ENCODE measurements at regions not wholly inside any gene's neighbourhood (a gene's known extent, or its start where the extent isn't known, plus 50 kb on each side); places are given as distances from the start of the nearest gene placed in this dataset.

DNA sequence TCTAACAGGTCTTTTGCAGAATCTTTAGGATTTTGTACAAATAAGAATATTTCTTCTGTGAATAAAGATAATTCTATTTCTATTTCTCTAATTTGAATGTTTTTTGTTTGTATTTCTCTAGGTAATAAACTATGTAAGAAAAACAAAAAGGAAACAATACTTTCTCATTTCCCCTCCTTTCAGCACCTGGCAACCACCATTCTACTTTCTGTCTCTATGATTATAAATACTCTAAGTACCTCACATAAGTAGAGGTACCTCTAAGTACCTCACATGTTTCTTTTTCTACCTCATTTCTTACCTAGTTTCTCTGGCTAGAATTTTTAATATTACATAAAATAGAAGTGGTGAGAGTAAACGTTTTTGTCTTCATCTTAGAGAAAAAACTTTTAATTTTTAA is 550.0 kb downstream of the EPHA5 start:
- no peak for DNase-seq (ENCODE audit: low spot score)

DNA sequence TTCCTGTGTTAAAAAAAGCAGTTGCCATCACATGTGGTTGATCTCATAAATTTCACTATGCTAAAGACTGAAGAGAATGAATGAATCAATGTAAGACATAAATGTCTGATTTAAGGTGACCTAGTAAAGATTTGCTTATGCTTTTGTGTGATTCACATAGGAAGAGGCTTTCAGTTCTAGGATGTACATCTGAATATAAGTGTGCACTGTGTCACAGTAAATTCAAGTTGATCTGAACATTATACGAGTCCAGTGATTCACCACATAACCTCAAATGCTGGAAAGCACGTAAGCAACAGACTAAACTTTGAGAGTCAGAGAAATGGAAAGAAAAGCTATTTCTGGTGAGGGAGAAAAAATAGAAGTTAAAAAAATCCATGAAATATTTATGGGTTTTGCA is 567.9 kb downstream of the EPHA5 start:
- DNase-seq (ENCODE audit: low spot score): no peak

DNA sequence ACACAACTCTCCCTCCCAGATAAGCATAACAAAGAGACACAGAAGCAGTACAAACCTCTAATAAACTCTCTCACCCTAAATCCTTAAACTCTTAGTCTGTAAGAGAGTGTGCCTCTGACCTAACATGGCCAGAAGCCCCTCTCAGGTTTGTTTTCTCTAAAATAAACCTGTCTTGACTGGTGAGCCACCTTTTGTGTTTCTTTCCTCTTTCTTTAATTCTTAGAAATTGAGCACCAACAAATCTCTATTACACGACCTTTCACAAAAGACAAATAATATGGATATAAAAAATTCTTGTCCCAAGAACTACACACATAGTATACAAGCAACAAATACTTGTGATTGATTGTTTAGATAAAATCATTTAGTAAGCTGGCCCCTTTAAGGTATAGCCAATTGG is 573.7 kb downstream of the EPHA5 start:
- DNase-seq (ENCODE audit: low spot score): no peak

DNA sequence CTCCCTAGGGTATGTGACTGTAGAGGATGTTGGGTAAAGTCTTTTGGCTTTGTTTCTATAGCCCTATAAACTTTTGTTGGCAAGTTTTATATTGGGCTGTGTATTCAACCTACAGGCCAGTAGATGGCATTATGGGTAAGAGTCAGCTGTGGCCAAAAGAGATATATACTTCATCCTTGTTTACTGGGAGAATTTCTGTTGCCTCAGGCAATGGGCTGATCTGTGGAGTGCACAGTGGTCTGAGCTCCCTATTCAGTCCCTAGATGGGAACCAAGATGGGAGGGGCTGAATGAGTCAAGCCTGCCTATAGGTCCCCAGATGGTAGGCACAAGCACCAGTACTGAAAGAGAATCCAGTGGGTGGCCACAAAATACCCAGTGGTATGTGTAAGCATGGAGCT is 580.6 kb downstream of the EPHA5 start:
- DNase-seq (ENCODE audit: low spot score): peak; percentile 40

DNA sequence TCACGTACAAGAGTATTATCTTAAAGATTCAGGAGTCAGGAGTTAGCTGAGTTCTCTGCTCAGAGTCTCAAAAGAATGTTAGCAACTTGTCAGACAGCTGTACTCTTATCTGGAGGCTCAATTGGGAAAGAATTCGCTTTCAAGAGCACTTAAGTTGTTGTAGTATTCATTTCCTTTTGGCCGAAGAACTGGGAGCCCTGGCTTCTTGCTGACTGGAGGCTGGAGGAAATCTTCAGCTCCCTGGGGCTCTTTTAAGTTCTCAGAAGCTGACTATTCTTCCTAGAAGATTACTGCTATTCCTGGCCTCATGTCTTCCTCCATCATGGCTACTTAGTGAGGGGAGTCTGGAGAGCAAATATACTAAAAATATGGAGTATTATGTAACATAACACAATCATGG is 587.2 kb downstream of the EPHA5 start:
- DNase-seq (ENCODE audit: low spot score): no peak

DNA sequence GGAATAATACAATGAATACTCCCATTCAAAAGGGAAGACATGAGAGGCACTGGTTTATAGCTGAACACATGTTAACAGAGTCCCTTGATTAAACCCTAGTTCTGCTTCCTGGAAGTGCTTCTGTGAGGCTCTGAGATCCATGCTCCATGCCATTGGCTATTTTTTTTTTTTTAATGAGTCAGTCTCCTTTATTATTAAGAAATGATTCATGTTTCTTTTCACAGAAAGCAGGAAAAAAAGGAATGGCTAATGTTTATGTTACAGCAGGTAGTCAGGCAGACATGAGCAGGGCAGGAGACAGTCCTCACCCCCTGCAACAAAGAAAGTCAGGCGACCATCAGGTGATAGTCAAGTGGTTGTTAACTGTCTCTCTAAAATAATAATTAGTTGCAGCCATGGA is 598.7 kb downstream of the EPHA5 start:
- peak; percentile 46 for DNase-seq (ENCODE audit: low spot score)

DNA sequence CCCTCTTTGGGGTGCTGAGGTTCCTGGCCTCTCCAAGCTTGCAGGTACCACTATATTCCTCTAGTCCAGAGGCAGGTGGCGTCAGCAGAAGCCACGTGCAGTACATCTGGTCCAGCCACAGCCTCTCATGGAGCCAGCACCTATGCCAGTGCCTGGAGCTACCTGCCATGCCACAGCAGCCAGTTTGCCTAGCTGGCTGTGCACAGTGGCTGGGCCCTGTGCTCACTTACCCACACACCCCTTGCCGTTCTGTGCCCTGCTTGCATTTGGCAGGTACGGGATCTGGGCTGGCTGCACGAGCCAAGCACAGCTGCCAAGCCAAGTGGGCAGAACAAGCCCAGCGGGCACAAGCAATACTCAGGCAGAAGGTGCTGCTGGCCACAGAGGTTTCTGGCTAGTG is 601.1 kb downstream of the EPHA5 start:
- DNase-seq (ENCODE audit: low spot score): no peak

- DNase-seq (ENCODE audit: low spot score): no peak
Measured at GRCh38 chr4:65066106-65066505, 604.2 kb downstream of the EPHA5 start.

DNA sequence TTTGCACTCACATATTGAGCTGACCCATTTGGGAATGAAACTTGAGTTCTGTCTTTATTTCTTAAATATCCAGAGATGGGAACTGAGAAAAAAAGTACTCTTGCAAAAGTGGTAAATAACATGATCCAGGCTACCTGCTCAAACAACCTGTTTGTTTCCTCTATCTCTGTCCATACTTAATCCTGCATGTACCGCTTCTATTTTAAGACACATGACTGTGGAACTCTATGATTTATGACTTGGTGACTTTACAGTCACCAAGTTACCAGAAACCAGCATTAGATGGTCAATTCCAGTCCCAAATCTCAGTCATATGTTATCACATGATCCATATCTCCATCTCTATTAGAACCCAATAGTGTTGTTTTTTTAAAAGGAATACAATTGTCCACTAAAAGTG is 606.7 kb downstream of the EPHA5 start:
- DNase-seq (ENCODE audit: low spot score): no peak

GRCh38 chr4:65050786-65051185 is 619.5 kb downstream of the EPHA5 start:
- no peak for DNase-seq (ENCODE audit: low spot score)

- no peak for DNase-seq (ENCODE audit: low spot score)
Measured at GRCh38 chr4:65046192-65047133, 623.8 kb downstream of the EPHA5 start.

DNA sequence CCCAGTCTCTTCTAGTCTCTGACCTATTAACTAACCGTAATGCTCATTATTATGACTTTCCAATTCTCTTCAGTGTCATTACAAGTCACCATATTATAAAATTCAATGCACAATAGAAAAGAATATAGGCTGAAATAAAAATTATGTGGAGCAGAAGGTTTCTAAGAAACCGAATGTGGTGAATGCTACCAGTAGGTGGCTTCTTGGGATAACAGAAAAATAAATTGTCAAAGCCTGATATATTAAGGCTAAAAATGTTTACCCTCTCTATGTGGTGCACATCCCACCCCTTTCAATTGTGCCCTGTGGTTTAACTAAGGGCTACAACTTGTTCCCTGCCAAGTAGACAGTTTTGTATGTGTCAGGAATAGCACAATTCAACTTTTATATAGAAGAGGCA is 624.6 kb upstream of the TECRL start:
- DNase-seq (ENCODE audit: low spot score): peak; percentile 17

DNA sequence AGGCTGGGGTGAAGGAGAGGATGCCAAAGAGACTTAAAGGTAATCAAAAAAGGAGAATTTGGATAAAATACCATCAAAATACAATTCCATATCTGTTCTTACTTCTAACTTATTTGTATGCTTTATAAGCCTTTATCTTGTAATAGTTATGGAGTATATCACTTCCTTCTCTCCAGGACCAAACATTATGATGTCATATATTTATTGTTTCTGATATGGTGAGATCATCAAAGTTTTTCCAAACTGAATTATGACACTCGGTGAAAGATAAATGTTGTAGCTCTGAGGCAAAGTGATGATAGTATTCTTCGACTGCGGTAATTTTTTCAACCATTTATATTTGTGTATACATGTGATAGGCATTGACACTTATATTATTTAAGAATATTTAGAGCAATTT is 619.3 kb upstream of the TECRL start:
- no peak for DNase-seq (ENCODE audit: low spot score)

- no peak for DNase-seq (ENCODE audit: low spot score)
Measured at GRCh38 chr4:65023883-65024670, 614.8 kb upstream of the TECRL start.

DNA sequence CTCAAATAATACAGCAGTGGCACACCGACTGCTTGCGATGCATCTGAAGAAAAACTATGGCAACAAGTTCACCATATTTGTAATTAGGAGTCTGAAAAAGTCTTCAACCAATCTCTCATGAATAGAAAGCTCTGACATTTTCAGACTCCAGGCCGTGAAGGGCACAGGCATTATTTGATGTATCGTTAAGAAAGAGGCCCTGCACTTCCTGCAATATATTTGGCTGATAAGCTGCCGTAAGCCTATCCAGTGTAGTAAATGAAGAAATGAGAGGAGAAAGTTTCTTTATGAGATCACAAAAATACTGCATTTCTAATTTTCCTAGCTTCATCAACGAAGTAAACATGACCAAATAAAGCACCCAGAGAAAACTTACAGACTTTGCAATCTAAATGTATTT is 613.8 kb upstream of the TECRL start:
- no peak for DNase-seq (ENCODE audit: low spot score)

DNA sequence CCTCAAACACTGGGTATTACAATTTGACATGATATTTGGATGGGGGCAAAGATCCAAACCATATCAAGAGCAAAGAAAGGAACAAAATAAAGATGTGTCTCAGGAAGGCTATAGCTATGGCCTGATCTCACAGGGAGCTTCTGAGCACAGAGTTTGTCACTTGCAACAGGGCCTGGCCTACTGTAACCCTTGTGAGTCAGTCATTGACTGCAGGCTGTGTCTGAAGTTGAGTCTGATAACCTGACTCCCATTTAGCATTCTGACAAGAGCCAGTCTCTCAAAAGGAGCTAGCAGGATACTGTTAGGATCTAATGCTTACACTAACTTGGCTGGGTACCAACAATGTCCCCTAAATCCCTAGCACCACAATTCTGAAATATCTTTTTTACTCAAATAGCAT is 612.5 kb upstream of the TECRL start:
- peak; percentile 43 for DNase-seq (ENCODE audit: low spot score)

- no peak for DNase-seq (ENCODE audit: low spot score)
Measured at GRCh38 chr4:65021149-65021548, 611.9 kb upstream of the TECRL start.

- DNase-seq (ENCODE audit: low spot score): no peak
Measured at GRCh38 chr4:65019775-65020174, 610.5 kb upstream of the TECRL start.

GRCh38 chr4:65018313-65018712 is 609.1 kb upstream of the TECRL start:
- no peak for DNase-seq (ENCODE audit: low spot score)

DNA sequence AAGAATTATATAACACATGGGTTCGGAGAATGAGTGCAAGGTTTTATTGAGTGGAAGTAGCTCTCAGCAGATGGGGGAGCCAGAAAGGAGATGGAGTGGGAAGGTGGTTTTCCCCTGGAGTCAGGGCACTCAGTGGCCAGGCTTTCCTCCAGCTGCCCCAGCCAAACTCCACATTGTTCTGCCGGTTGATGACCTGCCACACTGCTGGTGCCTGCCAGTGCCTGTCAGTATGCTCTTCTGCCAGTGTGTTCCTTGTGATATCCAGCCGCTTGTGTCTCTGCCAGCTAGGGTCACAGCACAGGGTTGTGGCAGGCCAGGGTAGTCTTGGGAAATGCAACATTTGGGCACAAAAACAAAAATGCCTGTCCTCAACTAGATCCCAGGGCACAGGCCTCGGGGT is 604.8 kb upstream of the TECRL start:
- DNase-seq (ENCODE audit: low spot score): no peak

- peak; percentile 77 for DNase-seq (ENCODE audit: low spot score)
Measured at GRCh38 chr4:65007841-65008439, 598.7 kb upstream of the TECRL start.

- no peak for DNase-seq (ENCODE audit: low spot score)
Measured at GRCh38 chr4:64975177-64975576, 565.9 kb upstream of the TECRL start.

- DNase-seq (ENCODE audit: low spot score): no peak
Measured at GRCh38 chr4:64969081-64969480, 559.8 kb upstream of the TECRL start.
